ENCODE measurements at regions not wholly inside any gene's neighbourhood (a gene's known extent, or its start where the extent isn't known, plus 50 kb on each side); places are given as distances from the start of the nearest gene placed in this dataset.

DNA sequence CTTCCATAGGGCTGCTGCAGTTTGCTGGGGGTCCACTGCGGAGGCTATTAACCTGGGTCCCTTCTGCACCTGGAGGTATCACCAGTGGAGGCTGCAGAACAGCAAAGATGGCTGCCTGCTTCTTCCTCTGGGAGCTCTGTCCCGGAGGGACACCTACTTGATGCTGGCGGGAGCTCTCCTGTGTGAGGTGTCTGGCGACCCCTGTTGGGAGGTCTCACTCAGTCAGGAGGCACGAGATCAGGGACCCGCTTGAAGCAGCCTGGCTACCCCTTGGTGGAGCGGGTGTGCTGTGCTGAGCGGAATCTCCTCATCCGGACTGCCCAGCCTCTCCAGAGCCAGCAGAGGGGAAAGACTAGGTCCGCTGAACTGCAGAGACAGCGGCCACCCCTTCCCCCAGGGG is 56.0 kb upstream of the CTXND1 start:
- DNase-seq (ENCODE audit: low spot score): no peak

GRCh38 chr15:80309769-80310384 is 57.9 kb upstream of the CTXND1 start:
- DNase-seq (ENCODE audit: low spot score): peak; percentile 25

DNA sequence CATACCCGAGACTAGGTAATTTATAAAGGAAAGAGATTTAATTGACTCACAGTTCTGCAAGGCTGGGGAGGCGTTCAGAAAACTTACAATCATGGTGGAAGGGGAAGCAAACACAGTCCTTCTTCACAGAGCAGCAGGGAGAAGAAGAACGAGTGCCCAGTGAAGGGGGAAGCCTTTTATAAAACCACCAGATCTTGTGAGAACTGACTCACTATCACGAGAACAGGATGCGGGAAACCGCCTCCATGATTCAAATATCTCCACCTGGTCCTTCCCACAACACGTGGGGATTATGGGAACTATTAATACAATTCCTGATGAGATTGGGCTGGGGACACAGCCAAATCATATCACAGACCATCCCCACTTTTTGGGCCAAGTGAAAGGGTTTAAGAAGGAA is 58.8 kb upstream of the CTXND1 start:
- no peak for DNase-seq (ENCODE audit: low spot score)

GRCh38 chr15:80315289-80315987 is 63.4 kb upstream of the CTXND1 start:
- no peak for DNase-seq (ENCODE audit: low spot score)

DNA sequence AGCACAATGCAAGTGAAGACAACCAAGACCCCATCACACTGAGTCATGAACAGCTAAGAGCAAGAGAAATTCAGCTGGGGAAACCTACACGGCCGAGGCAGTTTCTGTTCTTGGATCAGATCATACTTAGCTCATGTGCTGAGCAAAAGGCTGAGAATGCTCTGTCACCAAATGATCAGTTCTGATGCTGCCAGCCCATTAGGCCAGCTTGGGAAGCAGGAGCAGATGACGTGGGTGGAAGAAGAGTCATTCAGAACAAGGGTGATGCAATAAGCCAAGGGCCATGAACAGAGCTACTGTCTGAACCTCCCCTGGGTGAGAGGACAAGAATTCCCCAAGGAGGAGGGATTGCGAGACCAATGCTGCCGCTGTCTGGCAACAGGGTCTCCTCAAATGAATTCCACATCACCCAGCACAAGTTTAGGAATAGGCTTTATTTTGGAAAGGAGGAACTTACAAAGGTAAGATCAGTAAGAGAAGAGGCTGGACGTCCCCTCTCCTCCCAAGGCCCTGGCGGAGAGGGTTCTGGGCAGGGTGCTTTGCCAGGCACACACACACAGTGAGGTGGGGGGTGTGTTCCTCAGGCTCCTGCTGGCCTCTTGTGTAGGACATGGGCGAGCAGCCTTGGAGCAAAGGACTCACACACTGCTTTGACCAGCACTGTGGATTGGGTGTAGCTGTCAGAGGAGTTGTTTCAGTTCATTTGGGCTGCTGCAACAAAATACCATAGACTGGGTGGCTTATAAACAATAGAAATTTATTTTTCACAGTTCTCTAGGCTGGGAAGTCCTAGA is 65.6 kb upstream of the CTXND1 start:
- DNase-seq (ENCODE audit: low spot score): no peak

- DNase-seq (ENCODE audit: low spot score): no peak
Observed at GRCh38 chr15:80321853-80322252, 69.8 kb upstream of the CTXND1 start.

DNA sequence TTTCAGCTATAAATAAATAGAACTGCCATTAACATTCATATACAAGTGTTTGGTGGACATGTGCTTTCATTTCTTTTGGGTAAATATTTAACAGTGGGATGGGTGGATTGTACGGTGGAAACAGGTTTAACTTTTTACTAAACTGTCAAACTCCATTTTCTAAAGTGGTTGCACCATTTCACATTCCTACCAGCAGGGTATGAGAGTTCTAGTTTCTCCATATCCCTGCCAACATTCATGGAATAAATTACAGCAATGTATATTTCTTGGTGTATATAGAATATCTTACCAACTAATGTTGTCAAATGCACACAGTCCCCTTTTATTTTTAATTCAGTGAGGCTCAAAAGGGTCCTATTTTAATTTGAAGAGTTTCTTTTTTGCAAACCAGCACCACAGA is 71.3 kb upstream of the CTXND1 start:
- no peak for DNase-seq (ENCODE audit: low spot score)

DNA sequence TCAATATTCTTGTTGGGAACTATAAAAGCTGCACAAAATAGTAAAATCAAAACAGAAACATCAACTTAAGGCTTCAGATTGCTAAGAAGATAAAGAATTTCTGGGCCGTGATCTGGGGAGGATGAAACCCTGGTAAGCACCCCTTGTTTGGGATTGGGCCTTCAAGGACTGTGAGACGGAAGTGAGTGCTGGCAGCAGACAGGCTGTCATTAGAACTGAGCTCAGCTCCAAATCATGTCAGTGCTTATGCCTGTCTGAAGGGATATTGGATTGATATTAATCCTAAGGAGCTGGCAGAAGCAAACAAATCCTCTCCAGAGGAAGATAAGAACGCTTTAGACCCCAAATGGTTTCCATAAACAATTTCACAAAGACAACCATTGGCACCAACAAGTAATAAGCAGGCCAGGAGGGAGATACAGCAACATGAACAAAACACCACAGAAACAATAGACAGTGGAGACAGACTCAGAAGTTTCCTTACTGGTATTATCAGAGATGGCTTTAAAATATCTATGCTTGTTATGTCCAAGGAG is 72.6 kb upstream of the CTXND1 start:
- DNase-seq (ENCODE audit: low spot score): no peak

DNA sequence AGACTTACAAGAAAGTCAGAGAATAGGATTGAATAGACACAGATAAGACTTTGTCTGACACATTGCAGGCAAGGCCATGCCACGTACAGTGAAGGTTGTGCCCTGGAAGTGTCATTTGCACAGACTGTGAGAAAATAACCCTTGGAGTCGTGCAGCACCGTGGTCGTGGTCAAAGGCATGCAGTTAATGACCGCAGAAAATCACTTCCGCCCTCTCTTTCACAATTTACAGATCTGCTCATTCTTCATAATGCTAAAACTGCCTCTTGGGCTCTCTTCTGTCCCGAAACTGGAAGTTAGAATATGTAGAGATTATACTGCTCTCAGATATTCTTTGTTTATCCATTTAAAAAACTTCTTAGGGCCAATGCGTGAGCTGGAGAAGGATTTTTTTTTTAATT is 73.2 kb upstream of the CTXND1 start:
- DNase-seq (ENCODE audit: low spot score): peak; percentile 21

- DNase-seq (ENCODE audit: low spot score): no peak
Observed at GRCh38 chr15:80326270-80326669, 74.3 kb upstream of the CTXND1 start.

- no peak for DNase-seq (ENCODE audit: low spot score)
Observed at GRCh38 chr15:80328496-80328895, 75.7 kb upstream of the ARNT2 start.

DNA sequence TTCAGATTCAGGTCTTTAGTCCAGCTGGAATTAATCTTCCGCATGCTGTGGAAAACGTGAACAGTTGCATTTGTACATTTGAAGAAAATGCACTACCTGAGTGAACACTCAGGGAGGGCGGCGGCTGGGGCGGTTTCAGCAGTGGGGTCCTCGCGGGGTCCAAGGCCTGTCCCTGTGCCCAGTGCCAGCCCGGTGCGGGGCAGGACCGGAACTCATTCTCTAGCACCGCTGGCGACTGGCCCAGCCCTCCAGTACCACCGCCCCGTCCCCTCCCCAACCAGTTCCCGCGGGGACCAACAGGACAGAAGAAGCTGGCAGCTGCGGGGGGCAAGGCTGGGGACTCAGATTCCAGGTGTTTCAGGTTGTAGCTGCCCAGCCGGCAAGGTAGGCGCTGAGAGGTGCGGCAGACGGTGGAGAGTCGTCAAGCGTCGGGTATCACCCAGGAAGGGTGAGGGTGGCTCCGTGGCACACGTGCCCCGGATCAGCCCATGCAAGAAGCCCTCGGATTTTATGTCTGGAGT is 72.2 kb upstream of the ARNT2 start:
- no peak for DNase-seq (ENCODE audit: low spot score)

DNA sequence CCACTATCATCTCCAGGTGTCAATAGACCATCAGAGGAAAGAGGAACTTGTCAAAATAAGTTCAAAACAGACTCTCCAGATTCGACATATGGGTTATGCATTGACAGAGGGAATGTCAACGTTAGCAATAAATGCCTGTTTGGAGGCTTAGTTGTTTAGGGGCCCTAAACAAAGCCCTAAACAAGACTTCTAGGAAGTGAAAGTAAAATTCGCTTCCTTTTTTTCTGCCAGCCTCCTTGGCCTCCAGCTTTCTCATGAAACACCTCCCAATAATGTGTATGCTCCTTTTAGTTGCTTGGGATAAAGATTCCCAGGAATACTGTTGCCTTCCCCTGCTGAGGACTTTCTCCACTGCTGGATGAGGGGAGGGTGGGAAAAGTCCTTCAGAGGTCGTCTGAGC is 70.9 kb upstream of the ARNT2 start:
- no peak for DNase-seq (ENCODE audit: low spot score)

- no peak for DNase-seq (ENCODE audit: low spot score)
Observed at GRCh38 chr15:80334521-80334920, 69.7 kb upstream of the ARNT2 start.

GRCh38 chr15:80339601-80340000 is 64.6 kb upstream of the ARNT2 start:
- no peak for DNase-seq (ENCODE audit: low spot score)

DNA sequence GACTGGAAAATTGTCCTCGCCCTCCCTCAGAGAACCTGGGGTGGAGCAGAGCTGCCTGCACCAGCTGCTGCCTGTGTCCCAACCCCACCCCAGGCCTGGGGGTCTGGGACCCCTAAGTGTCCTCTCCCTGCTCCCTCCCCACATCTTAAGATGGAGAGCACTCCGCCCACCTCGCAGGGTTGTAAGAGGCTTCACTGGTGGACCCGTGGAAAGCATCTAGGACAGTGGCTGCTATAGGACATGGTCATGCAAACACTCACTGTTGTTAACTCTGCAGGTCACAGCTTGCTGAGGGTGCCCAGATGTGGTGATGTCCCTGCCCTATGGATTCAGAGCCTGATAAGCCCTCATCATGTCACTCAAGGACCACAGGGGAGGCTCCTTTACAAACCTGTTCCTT is 62.0 kb upstream of the ARNT2 start:
- DNase-seq (ENCODE audit: low spot score): no peak

DNA sequence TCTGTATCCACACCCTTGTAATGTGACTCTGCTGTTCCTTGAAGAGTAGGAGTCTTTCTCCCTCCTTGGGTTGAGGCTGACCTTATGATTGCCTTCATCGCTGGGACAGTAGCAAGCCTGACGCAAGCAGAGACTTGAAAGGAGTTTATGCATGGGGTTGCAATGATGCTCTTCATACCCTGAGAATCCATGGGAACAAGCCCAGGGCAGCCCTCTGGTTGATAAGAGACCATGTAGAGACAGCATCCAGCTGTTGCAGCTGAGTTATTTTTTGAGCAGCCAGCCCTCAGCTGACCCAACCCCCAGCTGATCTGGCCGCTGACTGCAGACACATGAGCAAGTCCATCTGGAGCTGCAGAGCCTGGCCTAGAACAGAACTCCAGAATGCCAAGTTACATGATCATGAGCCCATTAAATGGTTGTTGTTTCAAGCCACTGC is 60.6 kb upstream of the ARNT2 start:
- no peak for DNase-seq (ENCODE audit: low spot score)

DNA sequence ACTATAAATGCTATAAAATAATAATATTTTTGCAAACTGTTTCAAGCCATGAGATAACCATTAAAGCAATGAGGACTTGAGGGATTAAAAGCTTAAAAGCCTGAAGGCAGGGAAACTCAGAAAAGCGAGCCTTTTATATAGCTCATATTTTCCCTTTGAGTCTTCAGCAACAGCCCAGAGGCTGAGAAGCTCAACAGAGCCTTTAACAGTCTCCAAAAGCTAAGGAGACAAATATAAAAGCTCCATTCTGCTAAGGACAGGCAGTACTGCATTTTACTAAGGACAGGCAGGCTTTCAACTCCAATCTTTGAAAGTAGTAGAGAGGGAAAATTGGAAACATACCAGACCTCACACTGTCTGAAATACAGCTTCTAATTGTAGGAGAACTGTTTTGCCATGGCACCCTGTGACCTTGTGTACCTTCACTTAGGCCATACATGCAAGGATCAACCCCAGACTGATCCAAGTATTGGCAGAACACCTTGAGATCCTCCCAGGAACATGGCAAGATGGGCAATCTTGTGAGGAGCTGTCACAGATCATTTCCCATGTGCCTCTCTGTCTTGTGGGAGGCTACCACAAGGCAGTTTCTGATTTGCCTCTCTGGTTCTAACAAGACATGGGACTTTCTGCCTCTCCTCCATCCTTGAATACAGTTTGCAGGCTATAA is 53.1 kb upstream of the ARNT2 start:
- no peak for DNase-seq (ENCODE audit: low spot score)
